ENCODE measurements at regions not wholly inside any gene's neighbourhood (a gene's known extent, or its start where the extent isn't known, plus 50 kb on each side); places are given as distances from the start of the nearest gene placed in this dataset.
A peak's percentile ranks its signal among the peaks of the same experiment; 100 is the strongest.

GRCh38 chr18:22046473-22046872 is 122.9 kb upstream of the GATA6 start:
- H3K27ac Mint-ChIP-seq: peak overlapping the region in 1 of 3 donors; percentile 52
- H3K9me3 Mint-ChIP-seq: peaks cover 0 to 4% (median 0%) of the 10 kb centered on the region in 7 donors
- no peak overlapping the region for H3K4me3 ChIP-seq (ENCODE audit: low read depth, low read length)
- no peak for ATAC-seq (ENCODE audit: low read depth in 2 of 2)
- H3K4me1 ChIP-seq (ENCODE audit: control insufficient read depth, insufficient read depth, low read length, poor library complexity, severe bottlenecking): no peaks in the 10 kb centered on the region
- no peaks in the 10 kb centered on the region for H3K36me3 Mint-ChIP-seq
- H3K27ac ChIP-seq (ENCODE audit: insufficient read depth, low read length, poor library complexity, severe bottlenecking): no peak overlapping the region
- H3K9me3 ChIP-seq (ENCODE audit: control insufficient read depth in 2 of 2, low read length in 2 of 2): no peaks in the 10 kb centered on the region
- H3K27me3 ChIP-seq (ENCODE audit: control insufficient read depth, insufficient read depth, low read length): no peaks in the 10 kb centered on the region
- no peaks in the 10 kb centered on the region for H3K4me1 Mint-ChIP-seq
- H3K27me3 Mint-ChIP-seq: no peaks in the 10 kb centered on the region
- H3K36me3 ChIP-seq (ENCODE audit: control insufficient read depth, insufficient read depth, low read length): no peaks in the 10 kb centered on the region
- DNase-seq: no peak
- no peak overlapping the region for H3K4me3 Mint-ChIP-seq

DNA sequence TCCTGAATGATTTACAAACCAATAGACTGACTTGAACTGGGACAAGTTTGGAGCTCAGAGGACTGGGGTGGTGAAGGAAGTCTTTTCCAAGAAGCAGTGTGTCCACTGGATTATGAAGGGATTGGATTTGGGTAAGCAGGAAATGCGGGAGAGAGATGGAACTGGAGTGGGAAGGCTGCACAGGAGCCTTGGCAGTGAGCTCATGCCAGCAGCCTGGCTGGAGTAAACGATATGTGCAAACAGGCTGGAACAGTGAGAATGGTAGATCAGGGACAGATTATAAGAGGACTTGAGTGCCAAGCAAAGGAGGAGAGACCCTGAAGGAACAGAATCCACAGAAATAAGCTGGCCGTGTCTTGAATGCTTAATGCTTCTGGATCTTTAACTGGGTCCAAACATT is 121.9 kb upstream of the GATA6 start:
- H3K27ac ChIP-seq (ENCODE audit: insufficient read depth, low read length, poor library complexity, severe bottlenecking): no peak overlapping the region
- DNase-seq (no peak), ATAC-seq (ENCODE audit: low read depth in 2 of 2) (no peak)
- no peaks in the 10 kb centered on the region for H3K36me3 ChIP-seq (ENCODE audit: control insufficient read depth, insufficient read depth, low read length)
- no peak overlapping the region for H3K4me3 ChIP-seq (ENCODE audit: low read depth, low read length)
- H3K36me3 Mint-ChIP-seq: no peaks in the 10 kb centered on the region
- H3K27me3 Mint-ChIP-seq: no peaks in the 10 kb centered on the region
- H3K9me3 Mint-ChIP-seq: peaks cover 0 to 4% (median 0%) of the 10 kb centered on the region in 7 donors
- H3K4me1 Mint-ChIP-seq: no peaks in the 10 kb centered on the region
- H3K4me3 Mint-ChIP-seq: no peak overlapping the region
- no peaks in the 10 kb centered on the region for H3K9me3 ChIP-seq (ENCODE audit: control insufficient read depth in 2 of 2, low read length in 2 of 2)
- no peaks in the 10 kb centered on the region for H3K4me1 ChIP-seq (ENCODE audit: control insufficient read depth, insufficient read depth, low read length, poor library complexity, severe bottlenecking)
- no peaks in the 10 kb centered on the region for H3K27me3 ChIP-seq (ENCODE audit: control insufficient read depth, insufficient read depth, low read length)
- H3K27ac Mint-ChIP-seq: no peak overlapping the region

DNA sequence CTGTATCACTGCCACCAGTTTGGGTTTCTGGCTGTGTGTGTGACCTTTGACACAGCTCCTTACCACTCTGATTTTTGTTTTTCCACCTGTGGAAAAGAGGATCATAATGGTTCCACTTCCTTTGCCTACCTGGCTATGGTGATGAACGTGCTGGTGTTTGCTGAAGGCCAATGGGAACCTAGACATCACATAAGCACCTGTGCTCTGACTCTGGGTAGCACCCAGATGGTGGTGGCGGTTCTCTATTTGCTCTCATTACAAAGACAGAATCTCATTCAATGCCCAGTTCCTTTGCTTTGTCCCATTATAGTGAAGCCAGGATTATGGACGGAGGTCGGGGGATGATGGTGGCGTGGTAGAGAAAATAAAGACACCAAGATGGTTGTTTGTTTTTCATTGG is 121.2 kb upstream of the GATA6 start:
- Histone ChIP-seq H3K27me3 (ENCODE audit: control insufficient read depth, insufficient read depth, low read length) (no peaks in the 10 kb centered on the region), H3K9me3 (ENCODE audit: control insufficient read depth in 2 of 2, low read length in 2 of 2) (no peaks in the 10 kb centered on the region), H3K36me3 (ENCODE audit: control insufficient read depth, insufficient read depth, low read length) (no peaks in the 10 kb centered on the region), H3K27ac (ENCODE audit: insufficient read depth, low read length, poor library complexity, severe bottlenecking) (no peak overlapping the region), H3K4me3 (ENCODE audit: low read depth, low read length) (no peak overlapping the region), H3K4me1 (ENCODE audit: control insufficient read depth, insufficient read depth, low read length, poor library complexity, severe bottlenecking) (no peaks in the 10 kb centered on the region)
- no peak overlapping the region for H3K27ac Mint-ChIP-seq
- ATAC-seq (ENCODE audit: low read depth in 2 of 2): no peak
- H3K4me3 Mint-ChIP-seq: no peak overlapping the region
- no peaks in the 10 kb centered on the region for H3K27me3 Mint-ChIP-seq
- DNase-seq: no peak
- no peaks in the 10 kb centered on the region for H3K36me3 Mint-ChIP-seq
- H3K4me1 Mint-ChIP-seq: no peaks in the 10 kb centered on the region
- H3K9me3 Mint-ChIP-seq: peaks cover 0 to 4% (median 0%) of the 10 kb centered on the region in 7 donors

DNA sequence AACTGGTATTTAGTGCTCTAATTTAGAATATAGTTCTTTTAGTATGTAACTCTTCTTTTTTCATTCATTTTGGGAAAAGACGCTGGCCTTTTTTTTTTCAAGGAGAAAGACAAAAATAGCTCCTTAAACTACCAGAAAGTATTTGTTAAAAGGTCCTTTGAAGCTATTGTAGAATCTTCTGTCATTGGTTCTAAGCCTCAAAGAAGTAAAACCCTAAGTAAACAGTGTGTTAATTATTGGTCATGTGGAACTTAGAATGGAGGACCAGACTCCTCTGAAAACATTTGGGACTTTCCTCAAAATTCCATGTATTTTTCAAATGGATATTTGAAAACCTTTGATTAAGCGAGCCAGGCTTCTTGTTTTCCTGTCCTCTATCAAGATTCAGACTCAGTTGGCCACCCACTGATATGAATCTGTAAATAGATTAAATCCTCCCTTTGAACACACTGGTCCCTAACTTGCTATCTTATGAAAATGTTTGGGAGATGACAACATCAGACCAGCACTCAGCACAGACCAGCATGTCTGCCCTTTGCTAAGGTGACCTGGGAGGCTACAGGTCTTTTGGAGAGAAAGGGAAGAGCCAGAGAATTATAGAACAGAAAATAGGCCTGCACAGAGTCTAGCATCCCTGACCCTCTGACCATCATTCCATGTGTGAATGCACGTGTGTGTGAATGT is 120.3 kb upstream of the GATA6 start:
- H3K36me3 ChIP-seq (ENCODE audit: control insufficient read depth, insufficient read depth, low read length): no peaks in the 10 kb centered on the region
- Mint-ChIP-seq H3K36me3 (no peaks in the 10 kb centered on the region), H3K4me3 (no peak overlapping the region), H3K27me3 (no peaks in the 10 kb centered on the region), H3K9me3 (peaks cover 0 to 2% (median 0%) of the 10 kb centered on the region in 7 donors), H3K27ac (no peak overlapping the region), H3K4me1 (no peaks in the 10 kb centered on the region)
- DNase-seq (no peak), ATAC-seq (ENCODE audit: low read depth in 2 of 2) (no peak)
- H3K27me3 ChIP-seq (ENCODE audit: control insufficient read depth, insufficient read depth, low read length): no peaks in the 10 kb centered on the region
- H3K27ac ChIP-seq (ENCODE audit: insufficient read depth, low read length, poor library complexity, severe bottlenecking): no peak overlapping the region
- H3K9me3 ChIP-seq (ENCODE audit: control insufficient read depth in 2 of 2, low read length in 2 of 2): no peaks in the 10 kb centered on the region
- H3K4me1 ChIP-seq (ENCODE audit: control insufficient read depth, insufficient read depth, low read length, poor library complexity, severe bottlenecking): no peaks in the 10 kb centered on the region
- no peak overlapping the region for H3K4me3 ChIP-seq (ENCODE audit: low read depth, low read length)

GRCh38 chr18:22052405-22053105 is 116.8 kb upstream of the GATA6 start:
- Histone ChIP-seq H3K36me3 (ENCODE audit: control insufficient read depth, insufficient read depth, low read length) (no peaks in the 10 kb centered on the region), H3K27me3 (ENCODE audit: control insufficient read depth, insufficient read depth, low read length) (no peaks in the 10 kb centered on the region), H3K4me3 (ENCODE audit: low read depth, low read length) (no peak overlapping the region), H3K27ac (ENCODE audit: insufficient read depth, low read length, poor library complexity, severe bottlenecking) (no peak overlapping the region), H3K9me3 (ENCODE audit: control insufficient read depth in 2 of 2, low read length in 2 of 2) (no peaks in the 10 kb centered on the region), H3K4me1 (ENCODE audit: control insufficient read depth, insufficient read depth, low read length, poor library complexity, severe bottlenecking) (no peaks in the 10 kb centered on the region)
- H3K27ac Mint-ChIP-seq: no peak overlapping the region
- no peak for DNase-seq
- H3K9me3 Mint-ChIP-seq: peaks cover 0 to 3% (median 2%) of the 10 kb centered on the region in 7 donors
- no peaks in the 10 kb centered on the region for H3K36me3 Mint-ChIP-seq
- no peaks in the 10 kb centered on the region for H3K27me3 Mint-ChIP-seq
- H3K4me3 Mint-ChIP-seq: no peak overlapping the region
- H3K4me1 Mint-ChIP-seq: no peaks in the 10 kb centered on the region
- no peak for ATAC-seq (ENCODE audit: low read depth in 2 of 2)

DNA sequence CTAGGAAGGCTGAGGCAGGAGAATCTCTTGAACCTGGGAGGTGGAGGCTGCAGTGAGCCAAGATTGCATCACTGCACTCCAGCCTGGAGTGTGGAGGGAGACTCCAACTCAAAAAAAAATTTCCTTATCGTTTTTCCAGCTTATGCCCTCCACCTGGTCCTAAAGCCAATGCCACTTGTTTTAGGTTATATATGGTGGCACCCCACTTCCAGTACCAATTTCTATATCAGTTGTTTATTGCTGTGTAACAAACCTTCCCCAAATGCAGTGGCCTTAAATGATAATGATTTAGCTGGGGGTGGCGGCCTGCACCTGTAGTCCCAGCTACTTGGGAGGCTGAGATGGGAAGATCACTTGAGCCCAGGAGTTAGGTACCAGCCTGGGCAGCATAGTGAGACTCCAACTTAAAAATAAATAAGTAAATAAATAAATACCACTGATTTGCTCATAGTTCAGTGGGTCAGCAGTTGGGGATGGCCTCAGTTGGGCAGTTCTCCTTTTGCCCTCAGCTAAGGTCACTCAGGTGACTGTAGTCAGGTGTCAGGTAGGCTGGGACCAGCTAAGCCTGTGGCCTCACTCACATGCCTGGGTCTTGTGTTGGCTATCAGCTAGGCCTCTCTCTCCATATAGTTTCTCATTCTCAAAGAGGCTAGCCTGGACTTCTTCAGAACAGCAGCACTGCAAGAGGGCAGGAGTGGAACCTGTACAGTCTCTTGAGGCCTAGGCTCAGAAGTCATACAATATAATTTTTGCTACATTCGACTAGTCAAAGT is 113.7 kb upstream of the GATA6 start:
- no peaks in the 10 kb centered on the region for H3K36me3 Mint-ChIP-seq
- no peak for DNase-seq
- no peaks in the 10 kb centered on the region for H3K4me1 Mint-ChIP-seq
- no peaks in the 10 kb centered on the region for H3K36me3 ChIP-seq (ENCODE audit: control insufficient read depth, insufficient read depth, low read length)
- peaks cover 0 to 3% (median 2%) of the 10 kb centered on the region in 7 donors for H3K9me3 Mint-ChIP-seq
- peak overlapping the region in 1 of 4 donors; percentile 1 for H3K4me3 Mint-ChIP-seq
- no peaks in the 10 kb centered on the region for H3K9me3 ChIP-seq (ENCODE audit: control insufficient read depth in 2 of 2, low read length in 2 of 2)
- H3K27me3 ChIP-seq (ENCODE audit: control insufficient read depth, insufficient read depth, low read length): no peaks in the 10 kb centered on the region
- H3K27ac ChIP-seq (ENCODE audit: insufficient read depth, low read length, poor library complexity, severe bottlenecking): no peak overlapping the region
- H3K27ac Mint-ChIP-seq: no peak overlapping the region
- no peaks in the 10 kb centered on the region for H3K27me3 Mint-ChIP-seq
- H3K4me1 ChIP-seq (ENCODE audit: control insufficient read depth, insufficient read depth, low read length, poor library complexity, severe bottlenecking): no peaks in the 10 kb centered on the region
- ATAC-seq (ENCODE audit: low read depth in 2 of 2): no peak
- no peak overlapping the region for H3K4me3 ChIP-seq (ENCODE audit: low read depth, low read length)

GRCh38 chr18:22056950-22057349 is 112.4 kb upstream of the GATA6 start:
- Histone ChIP-seq H3K27me3 (ENCODE audit: control insufficient read depth, insufficient read depth, low read length) (no peaks in the 10 kb centered on the region), H3K4me1 (ENCODE audit: control insufficient read depth, insufficient read depth, low read length, poor library complexity, severe bottlenecking) (no peaks in the 10 kb centered on the region), H3K9me3 (ENCODE audit: control insufficient read depth in 2 of 2, low read length in 2 of 2) (no peaks in the 10 kb centered on the region), H3K27ac (ENCODE audit: insufficient read depth, low read length, poor library complexity, severe bottlenecking) (no peak overlapping the region), H3K36me3 (ENCODE audit: control insufficient read depth, insufficient read depth, low read length) (no peaks in the 10 kb centered on the region), H3K4me3 (ENCODE audit: low read depth, low read length) (no peak overlapping the region)
- Mint-ChIP-seq H3K4me3 (no peak overlapping the region), H3K9me3 (peaks cover 0 to 3% (median 2%) of the 10 kb centered on the region in 7 donors), H3K36me3 (no peaks in the 10 kb centered on the region), H3K4me1 (no peaks in the 10 kb centered on the region), H3K27me3 (no peaks in the 10 kb centered on the region), H3K27ac (no peak overlapping the region)
- DNase-seq (no peak), ATAC-seq (ENCODE audit: low read depth in 2 of 2) (no peak)
